ENCODE measurements at regions not wholly inside any gene's neighbourhood (a gene's known extent, or its start where the extent isn't known, plus 50 kb on each side); places are given as distances from the start of the nearest gene placed in this dataset.

DNA sequence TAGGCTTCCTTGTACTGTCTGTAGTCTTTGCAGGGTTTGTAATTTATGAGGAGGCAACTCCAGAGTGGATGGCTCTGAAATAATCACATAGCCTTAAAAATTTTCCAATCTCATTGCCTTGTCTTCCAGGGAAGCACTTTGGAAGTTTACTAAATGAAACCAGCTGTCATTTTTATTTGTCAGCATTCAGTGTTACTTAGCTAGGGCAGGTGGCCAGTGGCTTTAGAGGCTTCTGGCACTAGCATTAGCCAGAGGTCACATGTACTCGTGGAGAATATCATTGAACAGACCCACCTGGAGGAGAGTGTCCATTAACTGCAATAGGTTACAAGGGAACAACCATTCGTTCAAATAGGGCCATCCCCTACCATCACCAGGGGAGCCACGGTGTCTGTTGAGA lies 160.3 kb upstream of the SLC28A3 start:
- Histone ChIP-seq H3K27me3 (ENCODE audit: insufficient read depth, insufficient read length) (no peaks in the 10 kb centered on the region), H3K36me3 (ENCODE audit: insufficient read depth, insufficient read length, low read length) (no peaks in the 10 kb centered on the region), H3K4me1 (ENCODE audit: insufficient read depth, insufficient read length) (no peaks in the 10 kb centered on the region), H3K9ac (ENCODE audit: insufficient read length, low read depth) (no peak overlapping the region), H3K4me3 (ENCODE audit: insufficient read length, low read depth) (no peak overlapping the region), H3K9me3 (ENCODE audit: insufficient read depth, low read length) (peaks cover under 1% of the 10 kb centered on the region; the same call in 1 of the 2 replicates)
- DNase-seq (ENCODE audit: low read depth, low spot score), result no peak
- TF ChIP-seq YY1 (IDR thresholded peaks at IDR 0.05; ENCODE audit: insufficient read depth, insufficient read length) (no peak), SUZ12 (IDR thresholded peaks at IDR 0.05; ENCODE audit: extremely low read depth, insufficient read depth, insufficient read length) (no peak), ZNF274 (IDR thresholded peaks at IDR 0.05; ENCODE audit: low read depth, low read length) (no peak)

DNA sequence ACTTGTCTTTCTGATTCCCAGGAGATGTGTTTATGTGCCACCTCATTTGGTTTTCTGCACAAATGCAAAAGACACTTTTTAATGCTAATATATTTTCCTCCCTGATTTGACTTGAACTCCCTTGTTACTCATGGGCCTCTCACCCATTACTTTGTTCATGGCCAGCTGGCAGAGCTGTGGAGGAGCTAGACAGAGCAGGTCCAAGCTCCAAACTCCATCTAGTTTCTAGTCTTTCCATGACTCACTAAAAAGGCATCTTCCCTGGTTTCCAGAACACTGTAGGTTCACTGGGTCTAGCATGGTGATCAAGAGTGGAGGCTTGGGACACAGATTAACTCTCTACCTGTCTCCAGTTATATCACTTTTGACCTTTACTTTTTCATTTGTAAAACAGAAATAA lies 161.0 kb upstream of the SLC28A3 start:
- Histone ChIP-seq H3K4me1 (ENCODE audit: insufficient read depth, insufficient read length) (no peaks in the 10 kb centered on the region), H3K4me3 (ENCODE audit: insufficient read length, low read depth) (no peak overlapping the region), H3K9me3 (ENCODE audit: insufficient read depth, low read length) (peaks cover 8% of the 10 kb centered on the region), H3K36me3 (ENCODE audit: insufficient read depth, insufficient read length, low read length) (no peaks in the 10 kb centered on the region), H3K27me3 (ENCODE audit: insufficient read depth, insufficient read length) (no peaks in the 10 kb centered on the region), H3K9ac (ENCODE audit: insufficient read length, low read depth) (no peak overlapping the region)
- TF ChIP-seq ZNF274 (IDR thresholded peaks at IDR 0.05; ENCODE audit: low read depth, low read length), result no peak
- no peak for TF ChIP-seq SUZ12 (IDR thresholded peaks at IDR 0.05; ENCODE audit: extremely low read depth, insufficient read depth, insufficient read length)
- TF ChIP-seq YY1 (IDR thresholded peaks at IDR 0.05; ENCODE audit: insufficient read depth, insufficient read length), result no peak
- DNase-seq (ENCODE audit: low read depth, low spot score), result no peak

DNA sequence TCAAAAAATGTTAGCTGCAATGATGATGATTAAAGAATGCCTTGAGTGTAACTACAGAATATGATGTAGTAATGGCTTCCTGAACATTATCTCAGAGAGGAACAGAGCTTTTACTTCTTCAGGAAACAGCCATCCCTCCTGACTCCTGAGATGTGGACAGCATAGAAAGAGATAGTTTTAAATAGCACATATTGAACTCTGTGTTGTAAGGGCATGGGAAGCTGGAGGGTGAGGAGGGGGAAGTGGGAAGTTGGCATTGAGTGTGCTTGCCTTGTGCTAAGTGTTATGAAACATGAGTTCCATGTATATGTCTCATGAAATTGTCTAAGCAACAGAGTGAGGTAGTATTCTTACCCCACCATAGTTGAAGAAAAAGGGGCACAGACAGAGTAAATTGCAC lies 161.5 kb upstream of the SLC28A3 start:
- Histone ChIP-seq H3K4me3 (ENCODE audit: insufficient read length, low read depth) (no peak overlapping the region), H3K9ac (ENCODE audit: insufficient read length, low read depth) (no peak overlapping the region), H3K9me3 (ENCODE audit: insufficient read depth, low read length) (peaks cover 13% of the 10 kb centered on the region), H3K27me3 (ENCODE audit: insufficient read depth, insufficient read length) (no peaks in the 10 kb centered on the region), H3K36me3 (ENCODE audit: insufficient read depth, insufficient read length, low read length) (no peaks in the 10 kb centered on the region), H3K4me1 (ENCODE audit: insufficient read depth, insufficient read length) (no peaks in the 10 kb centered on the region)
- no peak for DNase-seq (ENCODE audit: low read depth, low spot score)
- TF ChIP-seq SUZ12 (IDR thresholded peaks at IDR 0.05; ENCODE audit: extremely low read depth, insufficient read depth, insufficient read length), result no peak
- no peak for TF ChIP-seq ZNF274 (IDR thresholded peaks at IDR 0.05; ENCODE audit: low read depth, low read length)
- TF ChIP-seq YY1 (IDR thresholded peaks at IDR 0.05; ENCODE audit: insufficient read depth, insufficient read length), result no peak

DNA sequence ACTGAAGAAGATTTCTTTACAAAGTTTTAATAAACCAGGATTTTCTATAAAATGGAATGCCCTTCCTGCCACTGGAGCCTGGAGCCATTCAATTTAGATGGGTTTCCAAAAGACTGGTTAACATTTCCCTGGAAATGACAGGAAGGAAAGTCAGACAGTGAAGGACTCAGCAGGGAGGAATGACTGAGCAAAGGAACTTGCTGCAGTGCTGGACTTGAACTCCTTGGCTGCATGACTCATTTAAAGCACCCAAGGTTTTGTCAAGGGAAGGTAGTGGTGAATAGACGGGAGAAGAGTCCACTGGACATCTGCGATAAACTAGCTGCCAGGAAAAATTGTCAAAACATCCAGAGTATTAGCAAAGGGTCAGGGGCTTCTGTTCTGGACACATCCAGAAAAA lies 163.8 kb upstream of the SLC28A3 start:
- no peak for DNase-seq (ENCODE audit: low read depth, low spot score)
- peaks cover 14% of the 10 kb centered on the region for H3K9me3 ChIP-seq (ENCODE audit: insufficient read depth, low read length)
- no peak overlapping the region for H3K4me3 ChIP-seq (ENCODE audit: insufficient read length, low read depth)

DNA sequence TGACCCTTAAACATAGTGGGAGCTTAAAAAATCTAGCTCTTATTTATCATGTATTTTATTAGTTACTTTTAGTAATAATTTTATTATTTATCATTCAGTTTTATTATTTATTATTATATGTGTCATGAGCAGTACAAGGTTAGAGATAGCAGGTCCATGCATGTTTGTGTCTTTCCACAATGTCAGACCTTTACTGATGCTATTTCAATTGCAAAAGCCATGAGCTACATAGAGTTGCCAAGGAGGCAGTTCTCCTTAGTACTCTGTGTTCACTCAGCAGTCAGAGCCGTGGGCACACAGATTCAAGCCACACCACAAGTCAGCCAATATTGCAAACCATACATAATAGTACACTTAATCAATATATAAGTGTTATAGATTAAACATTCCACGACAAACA lies 157.9 kb upstream of the NTRK2 start:
- no peaks in the 10 kb centered on the region for H3K27me3 ChIP-seq (ENCODE audit: insufficient read depth, insufficient read length)
- no peak overlapping the region for H3K9ac ChIP-seq (ENCODE audit: insufficient read length, low read depth)
- TF ChIP-seq SUZ12 (IDR thresholded peaks at IDR 0.05; ENCODE audit: extremely low read depth, insufficient read depth, insufficient read length) (no peak), YY1 (IDR thresholded peaks at IDR 0.05; ENCODE audit: insufficient read depth, insufficient read length) (no peak), ZNF274 (IDR thresholded peaks at IDR 0.05; ENCODE audit: low read depth, low read length) (no peak)
- no peak overlapping the region for H3K4me3 ChIP-seq (ENCODE audit: insufficient read length, low read depth)
- H3K9me3 ChIP-seq (ENCODE audit: insufficient read depth, low read length), result peaks cover 5% of the 10 kb centered on the region; the same call in 1 of the 2 replicates
- H3K36me3 ChIP-seq (ENCODE audit: insufficient read depth, insufficient read length, low read length), result no peaks in the 10 kb centered on the region
- no peak for DNase-seq (ENCODE audit: low read depth, low spot score)
- H3K4me1 ChIP-seq (ENCODE audit: insufficient read depth, insufficient read length), result no peaks in the 10 kb centered on the region

More for the DNA sequence above, 163.8 kb upstream of the SLC28A3 start:
- H3K27me3 ChIP-seq (ENCODE audit: insufficient read depth, insufficient read length), result no peaks in the 10 kb centered on the region
- no peaks in the 10 kb centered on the region for H3K4me1 ChIP-seq (ENCODE audit: insufficient read depth, insufficient read length)
- TF ChIP-seq ZNF274 (IDR thresholded peaks at IDR 0.05; ENCODE audit: low read depth, low read length) (no peak), SUZ12 (IDR thresholded peaks at IDR 0.05; ENCODE audit: extremely low read depth, insufficient read depth, insufficient read length) (no peak), YY1 (IDR thresholded peaks at IDR 0.05; ENCODE audit: insufficient read depth, insufficient read length) (no peak)
- H3K9ac ChIP-seq (ENCODE audit: insufficient read length, low read depth), result no peak overlapping the region
- no peaks in the 10 kb centered on the region for H3K36me3 ChIP-seq (ENCODE audit: insufficient read depth, insufficient read length, low read length)

DNA sequence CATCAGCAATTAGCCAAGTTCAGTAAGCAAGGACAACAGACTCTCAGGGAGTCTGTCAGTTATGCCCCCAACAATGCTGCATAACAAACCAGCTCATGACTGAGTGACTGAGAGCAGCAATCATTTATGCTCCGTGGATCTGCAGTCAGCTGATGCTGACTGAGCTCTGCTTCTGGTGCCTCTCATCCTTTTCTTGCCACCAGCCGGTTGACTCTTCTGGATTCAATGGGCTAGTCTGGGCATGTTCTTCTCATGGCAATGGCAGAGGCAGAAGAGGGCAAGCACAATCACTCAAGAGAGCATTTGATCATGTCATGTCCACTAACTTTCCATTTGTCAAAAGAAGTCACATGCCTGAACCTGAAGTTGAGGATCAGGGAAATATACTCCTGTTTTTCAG lies 157.0 kb upstream of the NTRK2 start:
- Histone ChIP-seq H3K9me3 (ENCODE audit: insufficient read depth, low read length) (peaks cover under 1% of the 10 kb centered on the region; the same call in 1 of the 2 replicates), H3K27me3 (ENCODE audit: insufficient read depth, insufficient read length) (no peaks in the 10 kb centered on the region), H3K36me3 (ENCODE audit: insufficient read depth, insufficient read length, low read length) (no peaks in the 10 kb centered on the region), H3K4me1 (ENCODE audit: insufficient read depth, insufficient read length) (no peaks in the 10 kb centered on the region), H3K4me3 (ENCODE audit: insufficient read length, low read depth) (no peak overlapping the region), H3K9ac (ENCODE audit: insufficient read length, low read depth) (no peak overlapping the region)
- DNase-seq (ENCODE audit: low read depth, low spot score), result no peak
- TF ChIP-seq YY1 (IDR thresholded peaks at IDR 0.05; ENCODE audit: insufficient read depth, insufficient read length) (no peak), ZNF274 (IDR thresholded peaks at IDR 0.05; ENCODE audit: low read depth, low read length) (no peak), SUZ12 (IDR thresholded peaks at IDR 0.05; ENCODE audit: extremely low read depth, insufficient read depth, insufficient read length) (no peak)

DNA sequence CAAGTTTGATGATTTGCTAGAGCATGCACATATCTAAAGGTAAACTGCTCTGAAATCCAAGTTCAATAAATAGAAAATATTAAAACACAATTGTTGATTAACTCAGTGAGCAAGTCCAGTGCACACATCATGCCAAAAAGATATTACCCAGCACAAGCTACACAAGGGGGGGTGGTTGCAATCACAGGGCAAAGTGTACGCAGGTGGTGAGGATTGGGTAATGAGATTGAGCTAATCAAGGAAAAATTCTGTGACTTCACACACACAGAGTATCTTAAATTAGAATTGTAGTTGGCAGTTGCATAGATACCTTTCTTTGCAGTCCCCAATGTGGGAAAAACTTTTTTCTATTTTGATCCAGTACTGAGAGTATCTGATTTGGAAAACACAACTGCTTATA lies 156.1 kb upstream of the NTRK2 start:
- H3K4me3 ChIP-seq (ENCODE audit: insufficient read length, low read depth), result no peak overlapping the region
- H3K27me3 ChIP-seq (ENCODE audit: insufficient read depth, insufficient read length), result no peaks in the 10 kb centered on the region
- TF ChIP-seq SUZ12 (IDR thresholded peaks at IDR 0.05; ENCODE audit: extremely low read depth, insufficient read depth, insufficient read length) (no peak), YY1 (IDR thresholded peaks at IDR 0.05; ENCODE audit: insufficient read depth, insufficient read length) (no peak), ZNF274 (IDR thresholded peaks at IDR 0.05; ENCODE audit: low read depth, low read length) (no peak)
- H3K4me1 ChIP-seq (ENCODE audit: insufficient read depth, insufficient read length), result no peaks in the 10 kb centered on the region
- H3K9me3 ChIP-seq (ENCODE audit: insufficient read depth, low read length), result peaks cover 10% of the 10 kb centered on the region; the same call in 1 of the 2 replicates
- no peak for DNase-seq (ENCODE audit: low read depth, low spot score)
- no peak overlapping the region for H3K9ac ChIP-seq (ENCODE audit: insufficient read length, low read depth)
- H3K36me3 ChIP-seq (ENCODE audit: insufficient read depth, insufficient read length, low read length), result no peaks in the 10 kb centered on the region

All from NT2/D1 (cell line).